H9 (cell line): ENCODE measurements at regions not wholly inside any gene's neighbourhood (a gene's known extent, or its start where the extent isn't known, plus 50 kb on each side); places are given as distances from the start of the nearest gene placed in this dataset.

ENCODE experiments used
- DNase-seq: peaks from one replicate; pipeline ENCODE4 v3.0.0-alpha.2; 2017
- H2AFZ ChIP-seq: one replicate; pipeline ENCODE4 v1.6.1; 2013; ENCODE audit warnings: mild to moderate bottlenecking, low read length, control low read depth, moderate library complexity
- H2AK5ac ChIP-seq: 2 replicates; pipeline ENCODE4 v1.6.1; 2013; ENCODE audit warnings: low read length, control low read depth, mixed read lengths; ENCODE audit not compliant: insufficient read length
- H2BK120ac ChIP-seq: one replicate; pipeline ENCODE4 v1.6.1; 2013; ENCODE audit warnings: low read depth, mild to moderate bottlenecking, low read length, control low read depth, inconsistent platforms; ENCODE audit not compliant: poor library complexity, severe bottlenecking
- H2BK12ac ChIP-seq: 2 replicates; pipeline ENCODE4 v1.6.1; 2013; ENCODE audit warnings: low read length, control low read depth, mixed read lengths, low read depth; ENCODE audit not compliant: insufficient read length
- H2BK15ac ChIP-seq: 2 replicates; pipeline ENCODE4 v1.6.1; 2013; ENCODE audit warnings: low read depth, low read length, control low read depth
- H2BK20ac ChIP-seq: one replicate; pipeline ENCODE4 v1.6.1; 2013; ENCODE audit warnings: low read depth, mild to moderate bottlenecking, low read length, control low read depth, inconsistent platforms; ENCODE audit not compliant: poor library complexity, severe bottlenecking
- H2BK5ac ChIP-seq: 2 replicates; pipeline ENCODE4 v1.6.1; 2013; ENCODE audit warnings: low read length, control low read depth, mixed read lengths; ENCODE audit not compliant: insufficient read length
- H3K14ac ChIP-seq: 2 replicates; pipeline ENCODE4 v1.6.1; 2013; ENCODE audit warnings: low read length, control low read depth; ENCODE audit not compliant: insufficient read depth
- H3K18ac ChIP-seq: 2 replicates; pipeline ENCODE4 v1.6.1; 2013; ENCODE audit warnings: low read depth, mild to moderate bottlenecking, mixed read lengths, low read length, control low read depth; ENCODE audit not compliant: insufficient read length
- H3K23ac ChIP-seq: 2 replicates; pipeline ENCODE4 v1.6.1; 2013; ENCODE audit warnings: low read length, control low read depth, mixed read lengths, low read depth; ENCODE audit not compliant: insufficient read length
- H3K23me2 ChIP-seq: 2 replicates; pipeline ENCODE4 v1.6.1; 2013; ENCODE audit warnings: low read depth, mild to moderate bottlenecking, mixed read lengths, low read length, control low read depth; ENCODE audit not compliant: insufficient read length, poor library complexity, severe bottlenecking
- H3K27ac ChIP-seq: 2 replicates; pipeline ENCODE4 v1.5.1; 2013; ENCODE audit warnings: low read length, control low read depth, mixed read lengths, low read depth; ENCODE audit not compliant: insufficient read length
- H3K27me3 ChIP-seq: 2 replicates; pipeline ENCODE4 v1.6.1; 2013; ENCODE audit warnings: low read length, control low read depth, inconsistent platforms; ENCODE audit not compliant: insufficient read depth
- H3K4ac ChIP-seq: 2 replicates; pipeline ENCODE4 v1.6.1; 2013; ENCODE audit warnings: low read depth, mild to moderate bottlenecking, control low read depth, inconsistent platforms, low read length, moderate library complexity
- H3K4me1 ChIP-seq: 2 replicates; pipeline ENCODE4 v1.6.1; 2013; ENCODE audit warnings: low read length, control low read depth, inconsistent platforms; ENCODE audit not compliant: insufficient read depth
- H3K4me2 ChIP-seq: 2 replicates; pipeline ENCODE4 v1.6.1; 2013; ENCODE audit warnings: low read length, control low read depth, mixed read lengths; ENCODE audit not compliant: insufficient read length, insufficient read depth
- H3K56ac ChIP-seq: 2 replicates; pipeline ENCODE4 v1.6.1; 2013; ENCODE audit warnings: low read depth, mild to moderate bottlenecking, mixed read lengths, low read length, control low read depth; ENCODE audit not compliant: insufficient read length
- H3K79me1 ChIP-seq: 2 replicates; pipeline ENCODE4 v1.6.1; 2013; ENCODE audit warnings: low read depth, mild to moderate bottlenecking, moderate library complexity, low read length, control low read depth, inconsistent platforms; ENCODE audit not compliant: insufficient read depth, poor library complexity, severe bottlenecking
- H3K79me2 ChIP-seq: 2 replicates; pipeline ENCODE4 v1.6.1; 2013; ENCODE audit warnings: low read length, control low read depth, inconsistent platforms; ENCODE audit not compliant: insufficient read depth
- H3K9ac ChIP-seq: 2 replicates; pipeline ENCODE4 v1.6.1; 2013; ENCODE audit warnings: low read length, control low read depth, mixed read lengths; ENCODE audit not compliant: insufficient read length; ENCODE audit errors: extremely low read depth
- H3K9me3 ChIP-seq: one replicate; pipeline ENCODE4 v1.6.1; 2013; ENCODE audit warnings: low read depth, low read length, inconsistent platforms; ENCODE audit not compliant: control insufficient read depth
- H3T11ph ChIP-seq: one replicate; pipeline ENCODE4 v1.6.1; 2013; ENCODE audit warnings: mild to moderate bottlenecking, low read length, control low read depth, inconsistent platforms
- H4K20me1 ChIP-seq: one replicate; pipeline ENCODE4 v1.6.1; 2013; ENCODE audit not compliant: control insufficient read depth, insufficient read length, insufficient read depth
- H4K5ac ChIP-seq: 2 replicates; pipeline ENCODE4 v1.6.1; 2013; ENCODE audit warnings: low read depth, mild to moderate bottlenecking, mixed read lengths, low read length, control low read depth; ENCODE audit not compliant: insufficient read length
- H4K8ac ChIP-seq: replicated peaks from 2 replicates; pipeline ENCODE4 v1.6.1; 2013; ENCODE audit warnings: low read length, control low read depth, mixed read lengths, low read depth; ENCODE audit not compliant: insufficient read length
- H4K91ac ChIP-seq: 2 replicates; pipeline ENCODE4 v1.6.1; 2013; ENCODE audit warnings: low read depth, mild to moderate bottlenecking, moderate library complexity, mixed read lengths, low read length, control low read depth; ENCODE audit not compliant: insufficient read length
- H3K27ac Mint-ChIP-seq, 3 experiments: 2 replicates in 2 of 3; 3 replicates in 1 of 3; pipeline ENCODE4 v1.8.0; 2020 to 2021; ENCODE audit warnings: mixed read lengths in 3 of 3, mild to moderate bottlenecking in 1 of 3, moderate library complexity in 1 of 3
- H3K27me3 Mint-ChIP-seq: 2 replicates; pipeline ENCODE4 v1.8.0; 2021; ENCODE audit warnings: low read depth, mild to moderate bottlenecking, moderate library complexity, mixed read lengths
- H3K36me3 Mint-ChIP-seq, 3 experiments: 2 replicates in 2 of 3; 3 replicates in 1 of 3; pipeline ENCODE4 v1.8.0; 2020 to 2021; ENCODE audit warnings: low read depth in 3 of 3, mixed read lengths in 3 of 3; ENCODE audit not compliant: insufficient read depth in 1 of 3
- H3K4me1 Mint-ChIP-seq, 2 experiments: 2 replicates each; pipeline ENCODE4 v1.8.0; 2020; ENCODE audit warnings: mixed read lengths in 2 of 2
- H3K4me3 Mint-ChIP-seq, 2 experiments: 2 replicates in 1 of 2; 3 replicates in 1 of 2; pipeline ENCODE4 v1.8.0; 2020 to 2021; ENCODE audit warnings: mild to moderate bottlenecking in 2 of 2, mixed read lengths in 2 of 2, moderate library complexity in 1 of 2
- H3K9me3 Mint-ChIP-seq, 2 experiments: 2 replicates in 1 of 2; 3 replicates in 1 of 2; pipeline ENCODE4 v1.8.0; 2020; ENCODE audit warnings: mild to moderate bottlenecking in 2 of 2, mixed read lengths in 2 of 2, moderate library complexity in 1 of 2
- CTCF ChIP-seq: fragments of 200-600 bp; sonication (generic); conservative IDR thresholded peaks from 3 replicates; pipeline ENCODE4 v1.8.0; 2021; ENCODE audit warnings: antibody characterized with exemption, mild to moderate bottlenecking
- WGBS: extraction: QIAGEN DNeasy Blood & Tissue Kit; methylation state at CpG from one replicate; pipeline ENCODE4 v1.1.7; 2013; ENCODE audit warnings: missing lambda C conversion rate, low lambda C conversion rate, mixed read lengths; ENCODE audit not compliant: insufficient read length; ENCODE audit errors: extremely low coverage; 5-methylcytosine and 5-hydroxymethylcytosine counted together

GRCh38 chr1:147812799-147813198 lies 52.4 kb upstream of the GJA5 start:
- Histone ChIP-seq H3K4me2 (no peak overlapping the region), H3K9me3 (no peaks in the 10 kb centered on the region), H3K79me1 (no peaks in the 10 kb centered on the region), H2AFZ (no peak overlapping the region), H3K9ac (no peak overlapping the region), H3K27ac (no peak overlapping the region), H4K91ac (no peak overlapping the region), H2BK5ac (no peak overlapping the region), H3K23me2 (no peaks in the 10 kb centered on the region), H4K20me1 (no peaks in the 10 kb centered on the region), H2AK5ac (no peak overlapping the region), H3K27me3 (no peaks in the 10 kb centered on the region), H3T11ph (no peak overlapping the region), H2BK120ac (no peak overlapping the region), H3K14ac (no peak overlapping the region), H3K79me2 (no peaks in the 10 kb centered on the region), H3K4me1 (no peaks in the 10 kb centered on the region), H3K23ac (no peak overlapping the region), H3K18ac (no peak overlapping the region), H3K56ac (no peak overlapping the region), H4K5ac (no peak overlapping the region), H2BK15ac (no peak overlapping the region), H4K8ac (no peak overlapping the region), H3K4ac (no peak overlapping the region), H2BK20ac (no peak overlapping the region), H2BK12ac (no peak overlapping the region)
- H3K36me3 Mint-ChIP-seq = no peaks in the 10 kb centered on the region
- H3K27me3 Mint-ChIP-seq = peaks cover 2% of the 10 kb centered on the region; the same call in 1 of the 2 replicates
- H3K4me1 Mint-ChIP-seq = peaks cover 0 to 2% of the 10 kb centered on the region in 2 experiments; a peak in 3 of 4 replicates
- no peak overlapping the region; a peak in 1 of 7 replicates for H3K27ac Mint-ChIP-seq
- no peaks in the 10 kb centered on the region for H3K9me3 Mint-ChIP-seq
- TF ChIP-seq CTCF = no peak
- no peak overlapping the region for H3K4me3 Mint-ChIP-seq
- no CpG with 5 or more reads among the region's 2 CpGs for WGBS
- DNase-seq = no peak
